Endothelial cell of umbilical vein (primary cell): ENCODE measurements at regions not wholly inside any gene's neighbourhood (a gene's known extent, or its start where the extent isn't known, plus 50 kb on each side); places are given as distances from the start of the nearest gene placed in this dataset.

Experiments used
- BruUV-seq: library from RNA; stranded (reverse); fragments of 400-500 nt; replicated peaks from 2 replicates; lab custom pipeline; 2021; lab: Mats Ljungman, UMichigan
- CTCF ChIA-PET: fragments of 300-600, 350-600 bp; sonication (Branson Sonifier 250); formaldehyde crosslinking; loops from one replicate; lab custom pipeline; 2021; ENCODE audit warnings: antibody characterized with exemption, inconsistent platforms; lab: Charles Lee
- POLR2A ChIA-PET: fragments of 300-600, 350-600 bp; sonication (Branson Sonifier 250); formaldehyde crosslinking; loops from one replicate; lab custom pipeline; 2021; ENCODE audit warnings: antibody characterized with exemption, inconsistent platforms; lab: Charles Lee
- DNase-seq: peaks from one replicate; pipeline ENCODE4 v3.0.0-alpha.2; 2011; ENCODE audit warnings: low read depth, low spot score
- FAIRE-seq: peaks from 2 replicates; lab custom pipeline; 2011; peaks lifted over from hg19 to GRCh38; lab: Jason Lieb, UNC
- H2AFZ ChIP-seq: 2 replicates; pipeline ENCODE4 v1.6.0; 2012; ENCODE audit warnings: low read depth, low read length, control low read depth, inconsistent platforms
- H3K27ac ChIP-seq: 2 replicates; pipeline ENCODE4 v1.5.1; 2011; ENCODE audit warnings: low read depth, mild to moderate bottlenecking, control low read depth, low read length, moderate library complexity; ENCODE audit not compliant: insufficient read depth
- H3K27me3 ChIP-seq, 2 experiments: 2 replicates each; pipeline versions ENCODE4 v1.6.0 to v1.6.1; 2011; ENCODE audit warnings: low read length in 2 of 2, mixed read lengths in 1 of 2; ENCODE audit not compliant: control insufficient read depth in 2 of 2, insufficient read depth in 2 of 2
- H3K36me3 ChIP-seq, 2 experiments: 2 replicates in 1 of 2; 3 replicates in 1 of 2; pipeline ENCODE4 v1.5.1; 2011; ENCODE audit warnings: low read length in 2 of 2, mild to moderate bottlenecking in 1 of 2, moderate library complexity in 1 of 2; ENCODE audit not compliant: control insufficient read depth in 2 of 2, insufficient read depth in 2 of 2; ENCODE audit errors: extremely low read depth in 1 of 2
- H3K4me1 ChIP-seq: 3 replicates; pipeline ENCODE4 v1.5.1; 2011; ENCODE audit warnings: mild to moderate bottlenecking, low read length; ENCODE audit not compliant: control insufficient read depth, insufficient read depth; ENCODE audit errors: extremely low read depth
- H3K4me2 ChIP-seq: 2 replicates; pipeline ENCODE4 v1.6.1; 2011; ENCODE audit warnings: low read length, control low read depth, mixed read lengths; ENCODE audit not compliant: insufficient read depth
- H3K4me3 ChIP-seq, 3 experiments: fragments of 200-600 bp in 1 of 3; sonication (generic), shearing (Covaris generic) in 1 of 3; replicated peaks in 1 of 3; 2 replicates each; pipeline ENCODE4 v1.5.1; 2011 to 2016; ENCODE audit warnings: control low read depth in 3 of 3, low read length in 3 of 3, mild to moderate bottlenecking in 2 of 3, inconsistent platforms in 1 of 3, low read depth in 1 of 3, moderate library complexity in 1 of 3; ENCODE audit not compliant: insufficient read depth in 1 of 3
- H3K79me2 ChIP-seq: 2 replicates; pipeline ENCODE4 v1.6.0; 2012; ENCODE audit warnings: low read length, inconsistent platforms; ENCODE audit not compliant: control insufficient read depth, insufficient read depth
- H3K9ac ChIP-seq: replicated peaks from 2 replicates; pipeline ENCODE3; 2011; ENCODE audit warnings: low read length, control low read depth; ENCODE audit not compliant: insufficient read depth; ENCODE audit errors: extremely low read depth
- H3K9me1 ChIP-seq: replicated peaks from 3 replicates; pipeline ENCODE4 v1.6.0; 2011; ENCODE audit warnings: mild to moderate bottlenecking, low read length; ENCODE audit not compliant: control insufficient read depth, insufficient read depth; ENCODE audit errors: extremely low read depth
- H3K9me3 ChIP-seq: replicated peaks from 2 replicates; pipeline ENCODE4 v1.5.1; 2012; ENCODE audit warnings: low read length, inconsistent platforms; ENCODE audit not compliant: control insufficient read depth, insufficient read depth
- H4K20me1 ChIP-seq: replicated peaks from 2 replicates; pipeline ENCODE3; 2011; ENCODE audit warnings: mild to moderate bottlenecking, low read length; ENCODE audit not compliant: control insufficient read depth, insufficient read depth; ENCODE audit errors: extremely low read depth
- CTCF ChIP-seq, 2 donors: IDR thresholded peaks; 1 replicate in 1 of 2; 2 replicates in 1 of 2; pipeline ENCODE4 v1.5.1; 2011; ENCODE audit warnings: low read length in 2 of 2, mild to moderate bottlenecking in 2 of 2, moderate library complexity in 2 of 2, control low read depth in 1 of 2, inconsistent platforms in 1 of 2, low read depth in 1 of 2; ENCODE audit not compliant: insufficient read depth in 1 of 2; ENCODE audit errors: extremely low read depth in 1 of 2
- FOS ChIP-seq: IDR thresholded peaks from 2 replicates; pipeline ENCODE4 v1.6.1; 2011; ENCODE audit warnings: mild to moderate bottlenecking, low read length, moderate library complexity, borderline replicate concordance; ENCODE audit not compliant: insufficient read depth
- GATA2 ChIP-seq: IDR thresholded peaks from 2 replicates; pipeline ENCODE4 v1.7.0; 2011; ENCODE audit warnings: low read depth, mild to moderate bottlenecking, moderate library complexity, mixed read lengths, low read length; ENCODE audit not compliant: insufficient read length, insufficient read depth
- JUN ChIP-seq: IDR thresholded peaks from 2 replicates; pipeline ENCODE4 v1.6.1; 2011; ENCODE audit warnings: borderline replicate concordance, low read depth; ENCODE audit not compliant: insufficient read length, insufficient read depth
- MAX ChIP-seq: IDR thresholded peaks from 2 replicates; pipeline ENCODE4 v1.6.1; 2011; ENCODE audit not compliant: insufficient read depth, insufficient read length
- MYC ChIP-seq: IDR thresholded peaks from one replicate; pipeline ENCODE4 v1.6.1; 2011; ENCODE audit warnings: mild to moderate bottlenecking, low read depth, low read length
- POLR2A ChIP-seq: IDR thresholded peaks from 2 replicates; pipeline ENCODE4 v1.6.1; 2012; ENCODE audit warnings: low read depth, mild to moderate bottlenecking, control low read depth, low read length
- POLR2AphosphoS5 ChIP-seq: IDR thresholded peaks from 2 replicates; pipeline ENCODE4 v1.6.1; 2012; ENCODE audit warnings: low read depth, mild to moderate bottlenecking, control low read depth, low read length, moderate library complexity; ENCODE audit not compliant: insufficient read depth
- dilution Hi-C: fragments of 300-500 bp; cut with MboI; formaldehyde crosslinking; loops from one replicate; pipeline ENCODE4 v1.15.0; 2019; ENCODE audit warnings: low sequenced_read_pairs; ENCODE audit not compliant: extremely low pct_ligation_motif_present
- intact Hi-C: fragments of 100-400 bp; cut with micrococcal nuclease; formaldehyde crosslinking; loops from one replicate; pipeline ENCODE4 v1.10.0; 2022

- ChIA-PET POLR2A (no interaction called here), CTCF (interaction anchor here (0.8 to 1.1 kb wide), 4 partner anchors 10 to 361 kb away, joined by 3 read pairs; no protein-coding TSS in a partner anchor)
- peak; percentile 33 for FAIRE-seq
- dilution Hi-C loops (no loop called here), intact Hi-C loops (no loop called here)
- H3K79me2 ChIP-seq = no peaks in the 10 kb centered on the region
- H3K9ac ChIP-seq = peak overlapping the region; percentile 31
- no peak overlapping the region for H3K4me2 ChIP-seq
- BruUV-seq = no TSS peak
- no peaks in the 10 kb centered on the region for H3K9me1 ChIP-seq
- peaks cover 19% of the 10 kb centered on the region for H3K4me1 ChIP-seq
- H4K20me1 ChIP-seq = no peaks in the 10 kb centered on the region
- peak; percentile 82 for DNase-seq
- no peaks in the 10 kb centered on the region for H3K9me3 ChIP-seq
- no peaks in the 10 kb centered on the region for H3K27me3 ChIP-seq
- no peak overlapping the region for H3K4me3 ChIP-seq
- no peak overlapping the region for H2AFZ ChIP-seq
- TF ChIP-seq JUN (peak; percentile 37), POLR2AphosphoS5 (peak; percentile 27), POLR2A (no peak), FOS (peak; percentile 73), MYC (no peak), CTCF (IDR thresholded peaks at IDR 0.05; ENCODE audit: extremely low read depth in 1 of 2, insufficient read depth in 1 of 2, low read depth in 1 of 2, low read length in 2 of 2) (no peak), MAX (no peak), GATA2 (peak; percentile 21)
- H3K36me3 ChIP-seq = no peaks in the 10 kb centered on the region
- peak overlapping the region; percentile 30 for H3K27ac ChIP-seq
Observed at GRCh38 chr17:63356337-63356757, 89.8 kb downstream of the CYB561 start.
